Muscle of back (tissue), 3 donors: ENCODE measurements at regions not wholly inside any gene's neighbourhood (a gene's known extent, or its start where the extent isn't known, plus 50 kb on each side); places are given as distances from the start of the nearest gene placed in this dataset.
A peak's percentile ranks its signal among the peaks of the same experiment; 100 is the strongest.

Experiments used
- DNase-seq, 3 donors: peaks; one replicate each; pipeline versions ENCODE4 v3.0.0 to v3.0.0-alpha.2; 2013

- DNase-seq: no peak
These were observed 50.0 kb upstream of the LCTL start for GRCh38 chr15:66615846-66616245.

- peak in 1 of 3 donors; percentile 60 for DNase-seq
These were observed 51.6 kb upstream of the LCTL start for GRCh38 chr15:66617137-66618090.

- DNase-seq: peak; percentile 52 to 86 (median 75)
These were observed 53.5 kb upstream of the LCTL start for GRCh38 chr15:66619152-66619903.

GRCh38 chr15:66620341-66620740 is 54.5 kb upstream of the LCTL start:
- no peak for DNase-seq

- DNase-seq: no peak
These were observed 55.0 kb upstream of the LCTL start for GRCh38 chr15:66620744-66621344.

- peak in 2 of 3 donors; percentile 35 to 74 for DNase-seq
These were observed 56.0 kb upstream of the LCTL start for GRCh38 chr15:66621491-66622467.

- DNase-seq: peak in 1 of 3 donors; percentile 34
These were observed 56.8 kb upstream of the LCTL start for GRCh38 chr15:66622591-66623022.

GRCh38 chr15:66623801-66624453 is 58.1 kb upstream of the LCTL start:
- DNase-seq: no peak

- DNase-seq: no peak
These were observed 59.7 kb upstream of the LCTL start for GRCh38 chr15:66625531-66625930.

- no peak for DNase-seq
These were observed 60.2 kb upstream of the LCTL start for GRCh38 chr15:66625974-66626373.

GRCh38 chr15:66628976-66629723 is 63.4 kb upstream of the LCTL start:
- DNase-seq: no peak

GRCh38 chr15:66629817-66630576 is 64.2 kb upstream of the LCTL start:
- DNase-seq: no peak

GRCh38 chr15:66630801-66631351 is 65.1 kb upstream of the LCTL start:
- DNase-seq: no peak

GRCh38 chr15:66631616-66632263 is 65.9 kb upstream of the LCTL start:
- peak in 1 of 3 donors; percentile 51 for DNase-seq

GRCh38 chr15:66633041-66633937 is 67.5 kb upstream of the LCTL start:
- no peak for DNase-seq

- DNase-seq: no peak
These were observed 68.1 kb upstream of the LCTL start for GRCh38 chr15:66633938-66634250.

GRCh38 chr15:66634540-66634939 is 67.5 kb upstream of the SMAD6 start:
- no peak for DNase-seq
